ENCODE measurements at regions not wholly inside any gene's neighbourhood (a gene's known extent, or its start where the extent isn't known, plus 50 kb on each side); places are given as distances from the start of the nearest gene placed in this dataset.

DNA sequence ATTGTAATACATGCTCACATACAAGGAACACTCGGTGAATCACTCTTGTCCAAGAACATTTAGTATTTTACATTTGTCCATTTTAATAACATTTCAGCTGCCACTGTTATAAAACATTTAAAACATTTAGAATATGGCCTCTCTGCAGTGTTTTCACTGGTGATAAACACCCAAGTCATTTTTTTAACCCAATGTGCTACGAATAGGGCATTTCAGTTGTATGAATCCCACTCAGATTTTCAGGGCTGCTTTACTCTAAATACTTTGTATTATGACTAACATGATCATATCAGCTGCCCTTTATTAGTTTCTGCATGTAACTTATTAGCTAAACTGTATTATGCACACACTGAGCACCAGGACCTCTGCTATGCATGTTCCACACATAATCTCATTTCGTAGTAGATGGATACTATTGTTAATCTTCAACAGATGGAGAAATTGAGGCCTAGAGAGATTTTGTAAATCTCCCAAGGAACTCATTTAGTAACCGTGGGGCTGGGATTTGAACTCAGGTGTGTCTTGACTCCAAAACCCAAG lies 148.6 kb upstream of the CDIN1 start:
- TF ChIP-seq POLR2A (IDR thresholded peaks at IDR 0.05; ENCODE audit: low read depth, low read length): no peak
- TF ChIP-seq POLR2AphosphoS5 (IDR thresholded peaks at IDR 0.05; ENCODE audit: low read depth, low read length): no peak
- no peak for TF ChIP-seq TAF1 (IDR thresholded peaks at IDR 0.05; ENCODE audit: borderline replicate concordance, low read depth, low read length)
